OCI-LY3 (cell line): ENCODE measurements at regions not wholly inside any gene's neighbourhood (a gene's known extent, or its start where the extent isn't known, plus 50 kb on each side); places are given as distances from the start of the nearest gene placed in this dataset.

Source experiments
- CTCF ChIP-seq: fragments of 200-600, 300-600 bp; sonication (generic); IDR thresholded peaks from 2 replicates; pipeline ENCODE4 v1.5.1; 2014; ENCODE audit warnings: antibody characterized with exemption, low read length, low read depth
- EZH2phosphoT487 ChIP-seq: fragments of 200-600 bp; shearing (Covaris generic); IDR thresholded peaks from 2 replicates; pipeline ENCODE4 v1.6.1; 2018; ENCODE audit warnings: antibody characterized with exemption, mixed run types, low read depth

DNA sequence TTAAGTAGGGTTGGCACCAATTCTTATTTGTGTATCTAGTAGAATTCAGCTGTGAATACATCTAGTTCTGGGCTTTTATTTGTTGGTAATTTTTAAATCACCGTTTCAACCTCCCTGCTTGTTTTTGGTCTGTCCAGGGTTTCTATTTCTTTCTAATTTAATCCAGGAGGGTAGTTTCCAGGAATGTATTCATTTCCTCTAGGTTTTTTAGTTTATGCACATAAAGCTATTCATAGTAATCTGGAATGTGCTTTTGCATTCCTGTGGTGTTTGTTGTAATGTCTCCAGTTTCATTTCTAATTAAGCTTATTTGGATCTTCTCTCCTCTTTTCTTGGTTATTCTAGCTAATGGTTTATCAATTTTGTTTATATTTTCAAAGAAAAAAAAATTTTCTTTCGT, 1361.8 kb upstream of the DDX18 start:
- TF ChIP-seq CTCF (no peak), EZH2phosphoT487 (no peak)
